ENCODE measurements at regions not wholly inside any gene's neighbourhood (a gene's known extent, or its start where the extent isn't known, plus 50 kb on each side); places are given as distances from the start of the nearest gene placed in this dataset.

- CTCF ChIA-PET = no interaction called here
- no peak overlapping the region for H3K4me3 ChIP-seq (ENCODE audit: low read depth in 2 of 2, low read length in 2 of 2)
- in situ Hi-C loops (cut with HindIII; ENCODE audit: low pct_unique_long_range_greater_than_20kb, low sequenced_read_pairs) = no loop called here
- no peak for DNase-seq (ENCODE audit: low read depth, low spot score)
- H3K27me3 ChIP-seq (ENCODE audit: control insufficient read depth, insufficient read depth, low read length) = no peaks in the 10 kb centered on the region
- no peak for ATAC-seq
- POLR2A ChIA-PET = no interaction called here
- intact Hi-C loops (cut with micrococcal nuclease; ENCODE audit: unreplicated experiment) = no loop called here
- no TSS peak for BruUV-seq (replicated peaks)
- TF ChIP-seq TCF7L2 (IDR thresholded peaks at IDR 0.05; ENCODE audit: low read depth, low read length) = no peak
- no peak for TF ChIP-seq SIN3A (IDR thresholded peaks at IDR 0.05; ENCODE audit: borderline replicate concordance, insufficient read depth, low read depth, low read length)
- TF ChIP-seq, protein P1, sequence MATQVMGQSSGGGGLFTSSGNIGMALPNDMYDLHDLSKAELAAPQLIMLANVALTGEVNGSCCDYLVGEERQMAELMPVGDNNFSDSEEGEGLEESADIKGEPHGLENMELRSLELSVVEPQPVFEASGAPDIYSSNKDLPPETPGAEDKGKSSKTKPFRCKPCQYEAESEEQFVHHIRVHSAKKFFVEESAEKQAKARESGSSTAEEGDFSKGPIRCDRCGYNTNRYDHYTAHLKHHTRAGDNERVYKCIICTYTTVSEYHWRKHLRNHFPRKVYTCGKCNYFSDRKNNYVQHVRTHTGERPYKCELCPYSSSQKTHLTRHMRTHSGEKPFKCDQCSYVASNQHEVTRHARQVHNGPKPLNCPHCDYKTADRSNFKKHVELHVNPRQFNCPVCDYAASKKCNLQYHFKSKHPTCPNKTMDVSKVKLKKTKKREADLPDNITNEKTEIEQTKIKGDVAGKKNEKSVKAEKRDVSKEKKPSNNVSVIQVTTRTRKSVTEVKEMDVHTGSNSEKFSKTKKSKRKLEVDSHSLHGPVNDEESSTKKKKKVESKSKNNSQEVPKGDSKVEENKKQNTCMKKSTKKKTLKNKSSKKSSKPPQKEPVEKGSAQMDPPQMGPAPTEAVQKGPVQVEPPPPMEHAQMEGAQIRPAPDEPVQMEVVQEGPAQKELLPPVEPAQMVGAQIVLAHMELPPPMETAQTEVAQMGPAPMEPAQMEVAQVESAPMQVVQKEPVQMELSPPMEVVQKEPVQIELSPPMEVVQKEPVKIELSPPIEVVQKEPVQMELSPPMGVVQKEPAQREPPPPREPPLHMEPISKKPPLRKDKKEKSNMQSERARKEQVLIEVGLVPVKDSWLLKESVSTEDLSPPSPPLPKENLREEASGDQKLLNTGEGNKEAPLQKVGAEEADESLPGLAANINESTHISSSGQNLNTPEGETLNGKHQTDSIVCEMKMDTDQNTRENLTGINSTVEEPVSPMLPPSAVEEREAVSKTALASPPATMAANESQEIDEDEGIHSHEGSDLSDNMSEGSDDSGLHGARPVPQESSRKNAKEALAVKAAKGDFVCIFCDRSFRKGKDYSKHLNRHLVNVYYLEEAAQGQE (IDR thresholded peaks at IDR 0.05; ENCODE audit: insufficient read depth in 1 of 2, low read depth in 2 of 2, low read length in 1 of 2) = no peak
- no peak for TF ChIP-seq POLR2AphosphoS5 (IDR thresholded peaks at IDR 0.05; ENCODE audit: low read depth, low read length)
- no peak for TF ChIP-seq CTCF (IDR thresholded peaks at IDR 0.05)
- no peaks in the 10 kb centered on the region for H3K9me3 ChIP-seq (ENCODE audit: control insufficient read depth, insufficient read depth, low read depth, low read length)
- no peaks in the 10 kb centered on the region for H3K36me3 ChIP-seq (ENCODE audit: control insufficient read depth, insufficient read depth, low read length)
- H3K4me1 ChIP-seq (ENCODE audit: control insufficient read depth, insufficient read depth, low read length) = no peaks in the 10 kb centered on the region
- no peak overlapping the region for H3K27ac ChIP-seq (ENCODE audit: low read length)
Measured at GRCh38 chr20:60294632-60295031, 336.4 kb downstream of the CDH26 start.

GRCh38 chr20:60295214-60295613, 337.0 kb downstream of the CDH26 start:
- TF ChIP-seq, protein P1 (IDR thresholded peaks at IDR 0.05; ENCODE audit: insufficient read depth in 1 of 2, low read depth in 2 of 2, low read length in 1 of 2) = no peak
- TF ChIP-seq CTCF (IDR thresholded peaks at IDR 0.05) = no peak
- TF ChIP-seq POLR2AphosphoS5 (IDR thresholded peaks at IDR 0.05; ENCODE audit: low read depth, low read length) = no peak
- TF ChIP-seq TCF7L2 (IDR thresholded peaks at IDR 0.05; ENCODE audit: low read depth, low read length) = no peak
- TF ChIP-seq SIN3A (IDR thresholded peaks at IDR 0.05; ENCODE audit: borderline replicate concordance, insufficient read depth, low read depth, low read length) = no peak

More at GRCh38 chr20:60295214-60295613, 337.0 kb downstream of the CDH26 start:
- ChIA-PET POLR2A (no interaction called here), CTCF (no interaction called here)
- intact Hi-C loops (cut with micrococcal nuclease; ENCODE audit: unreplicated experiment) (no loop called here), in situ Hi-C loops (cut with HindIII; ENCODE audit: low pct_unique_long_range_greater_than_20kb, low sequenced_read_pairs) (no loop called here)
- DNase-seq (ENCODE audit: low read depth, low spot score) = no peak
- Histone ChIP-seq H3K27me3 (ENCODE audit: control insufficient read depth, insufficient read depth, low read length) (no peaks in the 10 kb centered on the region), H3K36me3 (ENCODE audit: control insufficient read depth, insufficient read depth, low read length) (no peaks in the 10 kb centered on the region), H3K9me3 (ENCODE audit: control insufficient read depth, insufficient read depth, low read depth, low read length) (no peaks in the 10 kb centered on the region), H3K4me3 (ENCODE audit: low read depth in 2 of 2, low read length in 2 of 2) (no peak overlapping the region), H3K4me1 (ENCODE audit: control insufficient read depth, insufficient read depth, low read length) (no peaks in the 10 kb centered on the region), H3K27ac (ENCODE audit: low read length) (no peak overlapping the region)
- ATAC-seq = no peak
- BruUV-seq (replicated peaks) = no TSS peak

All from Panc1 (cell line).